Nephron progenitor cell (in vitro differentiated cells): ENCODE measurements at regions not wholly inside any gene's neighbourhood (a gene's known extent, or its start where the extent isn't known, plus 50 kb on each side); places are given as distances from the start of the nearest gene placed in this dataset.

Experiments used
- DNase-seq: peaks from one replicate; pipeline ENCODE4 v3.0.0; 2021
- H3K27ac Mint-ChIP-seq: 2 replicates; pipeline ENCODE4 v1.8.0; 2021; ENCODE audit warnings: mild to moderate bottlenecking, moderate library complexity, mixed read lengths
- H3K27me3 Mint-ChIP-seq: 2 replicates; pipeline ENCODE4 v1.8.0; 2021; ENCODE audit warnings: mild to moderate bottlenecking, low read depth, mixed read lengths; ENCODE audit not compliant: poor library complexity
- H3K36me3 Mint-ChIP-seq: 2 replicates; pipeline ENCODE4 v1.8.0; 2021; ENCODE audit warnings: low read depth, mixed read lengths
- H3K4me1 Mint-ChIP-seq: 2 replicates; pipeline ENCODE4 v1.8.0; 2021; ENCODE audit warnings: mixed read lengths
- H3K4me3 Mint-ChIP-seq: 2 replicates; pipeline ENCODE4 v1.8.0; 2021; ENCODE audit warnings: mild to moderate bottlenecking, moderate library complexity, mixed read lengths
- H3K9me3 Mint-ChIP-seq: 2 replicates; pipeline ENCODE4 v1.8.0; 2021; ENCODE audit warnings: mild to moderate bottlenecking, moderate library complexity, mixed read lengths
- CTCF ChIP-seq: fragments of 200-600 bp; sonication (generic); IDR thresholded peaks from 2 replicates; pipeline ENCODE4 v1.5.0; 2021; ENCODE audit warnings: antibody characterized with exemption

- H3K27ac Mint-ChIP-seq: no peak overlapping the region
- peaks cover 4% of the 10 kb centered on the region for H3K36me3 Mint-ChIP-seq
- TF ChIP-seq CTCF: no peak
- H3K4me3 Mint-ChIP-seq: no peak overlapping the region
- H3K4me1 Mint-ChIP-seq: peaks cover 21% of the 10 kb centered on the region
- peaks cover 3% of the 10 kb centered on the region for H3K27me3 Mint-ChIP-seq
- no peak for DNase-seq
- H3K9me3 Mint-ChIP-seq: peaks cover 9% of the 10 kb centered on the region
Observed at GRCh38 chr7:91690541-91691070, 189.9 kb downstream of the MTERF1 start.

GRCh38 chr7:91691865-91692264, 188.6 kb downstream of the MTERF1 start:
- H3K9me3 Mint-ChIP-seq: peaks cover 9% of the 10 kb centered on the region
- peaks cover 3% of the 10 kb centered on the region for H3K27me3 Mint-ChIP-seq
- H3K27ac Mint-ChIP-seq: no peak overlapping the region
- H3K36me3 Mint-ChIP-seq: peaks cover 4% of the 10 kb centered on the region
- DNase-seq: no peak
- TF ChIP-seq CTCF: no peak
- H3K4me3 Mint-ChIP-seq: no peak overlapping the region
- H3K4me1 Mint-ChIP-seq: peaks cover 24% of the 10 kb centered on the region

GRCh38 chr7:91692800-91693199, 187.7 kb downstream of the MTERF1 start:
- H3K4me1 Mint-ChIP-seq: peaks cover 24% of the 10 kb centered on the region
- no peak overlapping the region for H3K27ac Mint-ChIP-seq
- H3K9me3 Mint-ChIP-seq: peaks cover 7% of the 10 kb centered on the region
- TF ChIP-seq CTCF: no peak
- no peak for DNase-seq
- peaks cover 3% of the 10 kb centered on the region for H3K36me3 Mint-ChIP-seq
- H3K4me3 Mint-ChIP-seq: no peak overlapping the region
- H3K27me3 Mint-ChIP-seq: no peaks in the 10 kb centered on the region

GRCh38 chr7:91694351-91694841, 186.1 kb downstream of the MTERF1 start:
- Mint-ChIP-seq H3K36me3 (peaks cover 4% of the 10 kb centered on the region), H3K4me3 (no peak overlapping the region)

GRCh38 chr7:91710881-91711280, 169.6 kb downstream of the MTERF1 start:
- TF ChIP-seq CTCF: no peak
- H3K9me3 Mint-ChIP-seq: peaks cover 28% of the 10 kb centered on the region
- no peaks in the 10 kb centered on the region for H3K4me1 Mint-ChIP-seq
- no peak for DNase-seq
- H3K4me3 Mint-ChIP-seq: no peak overlapping the region
- H3K27me3 Mint-ChIP-seq: no peaks in the 10 kb centered on the region
- peaks cover 8% of the 10 kb centered on the region for H3K36me3 Mint-ChIP-seq
- H3K27ac Mint-ChIP-seq: no peak overlapping the region

More at GRCh38 chr7:91694351-91694841, 186.1 kb downstream of the MTERF1 start:
- no peak for TF ChIP-seq CTCF
- Mint-ChIP-seq H3K27me3 (peaks cover 3% of the 10 kb centered on the region), H3K4me1 (peaks cover 24% of the 10 kb centered on the region), H3K9me3 (peaks cover 13% of the 10 kb centered on the region), H3K27ac (no peak overlapping the region)
- DNase-seq: no peak

- DNase-seq: no peak
- Mint-ChIP-seq H3K36me3 (peaks cover 4% of the 10 kb centered on the region), H3K4me3 (no peak overlapping the region), H3K9me3 (peaks cover 17% of the 10 kb centered on the region), H3K4me1 (no peaks in the 10 kb centered on the region), H3K27me3 (no peaks in the 10 kb centered on the region), H3K27ac (no peak overlapping the region)
- no peak for TF ChIP-seq CTCF
Observed at GRCh38 chr7:91713669-91714068, 166.8 kb downstream of the MTERF1 start.
